ENCODE measurements at regions not wholly inside any gene's neighbourhood (a gene's known extent, or its start where the extent isn't known, plus 50 kb on each side); places are given as distances from the start of the nearest gene placed in this dataset.

GRCh38 chr12:89064151-89064550 is 288.1 kb downstream of the DUSP6 start:
- TF ChIP-seq EZH2 (IDR thresholded peaks at IDR 0.05; ENCODE audit: low read depth), result no peak
- TF ChIP-seq, protein P1, sequence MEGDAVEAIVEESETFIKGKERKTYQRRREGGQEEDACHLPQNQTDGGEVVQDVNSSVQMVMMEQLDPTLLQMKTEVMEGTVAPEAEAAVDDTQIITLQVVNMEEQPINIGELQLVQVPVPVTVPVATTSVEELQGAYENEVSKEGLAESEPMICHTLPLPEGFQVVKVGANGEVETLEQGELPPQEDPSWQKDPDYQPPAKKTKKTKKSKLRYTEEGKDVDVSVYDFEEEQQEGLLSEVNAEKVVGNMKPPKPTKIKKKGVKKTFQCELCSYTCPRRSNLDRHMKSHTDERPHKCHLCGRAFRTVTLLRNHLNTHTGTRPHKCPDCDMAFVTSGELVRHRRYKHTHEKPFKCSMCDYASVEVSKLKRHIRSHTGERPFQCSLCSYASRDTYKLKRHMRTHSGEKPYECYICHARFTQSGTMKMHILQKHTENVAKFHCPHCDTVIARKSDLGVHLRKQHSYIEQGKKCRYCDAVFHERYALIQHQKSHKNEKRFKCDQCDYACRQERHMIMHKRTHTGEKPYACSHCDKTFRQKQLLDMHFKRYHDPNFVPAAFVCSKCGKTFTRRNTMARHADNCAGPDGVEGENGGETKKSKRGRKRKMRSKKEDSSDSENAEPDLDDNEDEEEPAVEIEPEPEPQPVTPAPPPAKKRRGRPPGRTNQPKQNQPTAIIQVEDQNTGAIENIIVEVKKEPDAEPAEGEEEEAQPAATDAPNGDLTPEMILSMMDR (conservative IDR thresholded peaks at IDR 0.05), result no peak
